Neuronal stem cell (in vitro differentiated cells): ENCODE measurements at regions not wholly inside any gene's neighbourhood (a gene's known extent, or its start where the extent isn't known, plus 50 kb on each side); places are given as distances from the start of the nearest gene placed in this dataset.

ENCODE experiments used
- DNase-seq: peaks from one replicate; pipeline ENCODE4 v3.0.0-alpha.2; 2013; ENCODE audit warnings: low spot score
- H2AFZ ChIP-seq: one replicate; pipeline ENCODE4 v1.6.1; 2013; ENCODE audit warnings: mild to moderate bottlenecking, low read length, inconsistent platforms
- H2AK5ac ChIP-seq: 2 replicates; pipeline ENCODE4 v1.6.1; 2013; ENCODE audit warnings: low read depth, mild to moderate bottlenecking, inconsistent platforms, low read length, moderate library complexity, mixed read lengths
- H2BK120ac ChIP-seq: 2 replicates; pipeline ENCODE4 v1.6.1; 2013; ENCODE audit warnings: low read depth, mild to moderate bottlenecking, inconsistent platforms, low read length, moderate library complexity, mixed read lengths
- H2BK12ac ChIP-seq: one replicate; pipeline ENCODE4 v1.6.1; 2013; ENCODE audit warnings: low read length, inconsistent platforms
- H2BK15ac ChIP-seq: 2 replicates; pipeline ENCODE4 v1.6.1; 2013; ENCODE audit warnings: mild to moderate bottlenecking, low read length, inconsistent platforms, mixed read lengths
- H2BK5ac ChIP-seq: one replicate; pipeline ENCODE4 v1.6.1; 2013; ENCODE audit warnings: inconsistent platforms, mild to moderate bottlenecking, low read length, moderate library complexity
- H3K14ac ChIP-seq: one replicate; pipeline ENCODE4 v1.6.1; 2013; ENCODE audit warnings: low read length, inconsistent platforms
- H3K18ac ChIP-seq: 2 replicates; pipeline ENCODE4 v1.6.1; 2013; ENCODE audit warnings: low read length, inconsistent platforms
- H3K23ac ChIP-seq: 2 replicates; pipeline ENCODE4 v1.6.1; 2013; ENCODE audit warnings: low read depth, mild to moderate bottlenecking, mixed read lengths, low read length, inconsistent platforms; ENCODE audit not compliant: poor library complexity
- H3K27ac ChIP-seq: replicated peaks from 3 replicates; pipeline ENCODE4 v1.5.1; 2013; ENCODE audit warnings: low read length, inconsistent platforms
- H3K27me3 ChIP-seq, 3 experiments: 2 replicates each; pipeline ENCODE4 v1.6.1; 2013; ENCODE audit warnings: low read length in 3 of 3, mild to moderate bottlenecking in 2 of 3, inconsistent platforms in 1 of 3, low read depth in 1 of 3, mixed read lengths in 1 of 3, moderate library complexity in 1 of 3; ENCODE audit not compliant: control insufficient read depth in 3 of 3, insufficient read depth in 3 of 3
- H3K36me3 ChIP-seq, 2 donors: replicated peaks in 1 of 2; 2 replicates each; pipeline ENCODE4 v1.6.1; 2013; ENCODE audit warnings: low read length in 2 of 2; ENCODE audit not compliant: control insufficient read depth in 2 of 2, insufficient read depth in 2 of 2
- H3K4ac ChIP-seq: 2 replicates; pipeline ENCODE4 v1.6.1; 2013; ENCODE audit warnings: inconsistent platforms, mild to moderate bottlenecking, low read length, moderate library complexity
- H3K4me1 ChIP-seq, 2 donors: 1 replicate in 1 of 2; 2 replicates in 1 of 2; pipeline ENCODE4 v1.6.1; 2013; ENCODE audit warnings: low read length in 2 of 2, low read depth in 1 of 2; ENCODE audit not compliant: control insufficient read depth in 2 of 2, insufficient read depth in 1 of 2
- H3K4me2 ChIP-seq: one replicate; pipeline ENCODE4 v1.6.1; 2013; ENCODE audit warnings: mild to moderate bottlenecking, low read length, inconsistent platforms; ENCODE audit not compliant: insufficient read depth, poor library complexity, severe bottlenecking
- H3K4me3 ChIP-seq, 2 donors: 2 replicates each; pipeline ENCODE4 v1.5.1; 2013; ENCODE audit warnings: low read length in 2 of 2, mild to moderate bottlenecking in 2 of 2, inconsistent platforms in 1 of 2, moderate library complexity in 1 of 2
- H3K79me1 ChIP-seq: one replicate; pipeline ENCODE4 v1.6.1; 2013; ENCODE audit warnings: low read depth, mild to moderate bottlenecking, inconsistent platforms, low read length, moderate library complexity
- H3K9ac ChIP-seq: one replicate; pipeline ENCODE4 v1.6.1; 2013; ENCODE audit warnings: mild to moderate bottlenecking, low read depth, low read length, inconsistent platforms; ENCODE audit not compliant: poor library complexity
- H3K9me3 ChIP-seq, 2 donors: replicated peaks in 1 of 2; 2 replicates each; pipeline versions ENCODE3 to v1.6.1; 2013; ENCODE audit warnings: low read length in 2 of 2, mild to moderate bottlenecking in 2 of 2, inconsistent platforms in 1 of 2, low read depth in 1 of 2, mixed read lengths in 1 of 2, moderate library complexity in 1 of 2; ENCODE audit not compliant: control insufficient read depth in 2 of 2, insufficient read depth in 1 of 2
- H4K8ac ChIP-seq: one replicate; pipeline ENCODE4 v1.6.1; 2013; ENCODE audit warnings: low read depth, mild to moderate bottlenecking, inconsistent platforms, low read length, moderate library complexity
- H4K91ac ChIP-seq: one replicate; pipeline ENCODE4 v1.6.1; 2013; ENCODE audit warnings: low read length, low read depth, mild to moderate bottlenecking, inconsistent platforms; ENCODE audit not compliant: poor library complexity
- WGBS, 2 donors: extraction: QIAGEN DNeasy Blood & Tissue Kit; methylation state at CpG; one replicate each; pipeline ENCODE4 v1.1.7; 2013; ENCODE audit warnings: missing lambda C conversion rate in 2 of 2, mixed read lengths in 1 of 2; ENCODE audit not compliant: insufficient read length in 2 of 2, insufficient replicate concordance in 1 of 2; ENCODE audit errors: extremely low coverage in 2 of 2; 5-methylcytosine and 5-hydroxymethylcytosine counted together

DNA sequence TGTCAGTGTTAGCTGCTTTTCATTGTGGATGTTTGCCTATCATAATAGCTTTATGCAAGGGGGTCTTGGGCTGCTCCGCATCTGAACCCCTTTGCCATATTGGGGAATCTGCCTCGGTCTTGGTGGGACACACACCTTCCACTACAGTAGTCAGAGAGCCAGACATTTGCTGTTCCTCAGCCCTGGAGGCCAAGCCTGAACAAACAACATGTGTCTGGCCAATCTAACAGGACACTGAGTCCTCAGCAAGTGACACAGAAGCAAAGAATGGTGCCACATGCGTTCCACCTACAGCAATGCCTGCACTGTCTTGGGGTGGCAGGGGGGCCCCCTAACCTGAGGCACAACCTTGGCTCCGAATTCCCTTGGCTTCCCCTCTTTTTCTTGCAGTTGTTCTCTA lies 243.9 kb downstream of the LY86 start:
- no peaks in the 10 kb centered on the region for H3K9me3 ChIP-seq
- no peak overlapping the region for H3K27ac ChIP-seq
- no peak for DNase-seq
- no peak overlapping the region for H4K8ac ChIP-seq
- H2BK15ac ChIP-seq, result peak overlapping the region; percentile 12
- no peak overlapping the region for H3K18ac ChIP-seq
- no peaks in the 10 kb centered on the region for H3K79me1 ChIP-seq
- H2BK5ac ChIP-seq, result no peak overlapping the region
- no peak overlapping the region for H3K23ac ChIP-seq
- no peak overlapping the region for H2BK12ac ChIP-seq
- H3K27me3 ChIP-seq, result peaks cover 0 to 5% (median 0%) of the 10 kb centered on the region in 3 experiments
- no peak overlapping the region for H3K4ac ChIP-seq
- no peak overlapping the region for H2AFZ ChIP-seq
- no CpG with 5 or more reads among the region's 4 CpGs for WGBS, 2 donors
- no peaks in the 10 kb centered on the region for H3K36me3 ChIP-seq
- no peak overlapping the region for H4K91ac ChIP-seq
- H3K4me2 ChIP-seq, result no peak overlapping the region
- no peak overlapping the region for H3K14ac ChIP-seq
- no peak overlapping the region for H2AK5ac ChIP-seq
- H2BK120ac ChIP-seq, result no peak overlapping the region
- no peaks in the 10 kb centered on the region for H3K4me1 ChIP-seq
- H3K9ac ChIP-seq, result no peak overlapping the region
- no peak overlapping the region for H3K4me3 ChIP-seq

DNA sequence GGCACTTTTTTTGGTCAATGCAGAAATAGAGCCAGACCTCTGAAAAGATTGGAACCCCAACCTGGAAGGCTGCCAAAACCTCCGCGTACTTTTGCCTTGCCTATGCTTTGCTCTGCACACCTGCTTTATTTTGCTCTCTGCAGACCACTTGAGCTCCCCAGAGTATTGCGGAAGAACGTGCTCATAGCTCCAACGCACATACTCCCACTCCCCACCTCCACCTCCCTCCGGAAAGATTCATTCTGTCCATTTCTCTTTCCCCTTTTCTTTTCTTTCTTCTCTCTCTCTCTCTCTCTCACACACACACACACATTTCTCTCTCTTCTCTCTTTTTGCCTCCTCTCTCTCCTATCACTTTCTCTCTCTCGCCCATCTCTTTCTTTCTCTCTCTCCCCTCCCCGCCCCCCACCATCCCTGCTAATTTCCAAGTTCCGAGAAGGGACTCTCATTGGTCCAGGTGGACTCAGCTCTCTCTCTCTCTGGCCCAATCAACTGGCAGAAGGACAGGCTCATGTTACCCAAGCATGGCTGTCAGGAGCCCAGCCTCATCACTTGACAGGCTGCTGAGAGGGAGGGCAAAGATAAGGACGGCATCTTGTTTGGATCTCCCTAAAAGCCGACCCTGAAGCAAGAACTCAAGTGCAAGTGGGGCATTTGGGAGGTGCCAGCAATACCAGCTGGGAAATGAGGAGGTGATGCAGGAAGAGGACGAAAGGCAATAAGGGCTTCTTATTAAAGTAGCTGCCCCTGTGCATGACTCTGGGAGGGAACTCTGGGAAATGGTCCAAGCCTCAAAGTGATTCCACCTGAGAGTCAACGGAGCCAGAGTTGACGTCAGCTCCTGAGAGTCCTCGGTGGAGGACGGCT lies 246.1 kb downstream of the LY86 start:
- Histone ChIP-seq H2BK15ac (no peak overlapping the region), H3K23ac (no peak overlapping the region), H2AK5ac (no peak overlapping the region), H2BK12ac (no peak overlapping the region), H2AFZ (no peak overlapping the region), H3K14ac (no peak overlapping the region), H2BK5ac (no peak overlapping the region), H3K36me3 (no peaks in the 10 kb centered on the region), H4K91ac (no peak overlapping the region), H3K4me3 (no peak overlapping the region), H3K4me1 (no peaks in the 10 kb centered on the region), H3K27me3 (peaks cover 0 to 8% (median 0%) of the 10 kb centered on the region in 3 experiments), H4K8ac (no peak overlapping the region), H3K18ac (no peak overlapping the region), H3K9me3 (no peaks in the 10 kb centered on the region), H3K4ac (no peak overlapping the region), H3K4me2 (no peak overlapping the region), H2BK120ac (no peak overlapping the region), H3K27ac (no peak overlapping the region), H3K9ac (no peak overlapping the region), H3K79me1 (no peaks in the 10 kb centered on the region)
- no peak for DNase-seq
- WGBS, 2 donors, result 100% methylated on average over 1 of the region's 16 CpGs

DNA sequence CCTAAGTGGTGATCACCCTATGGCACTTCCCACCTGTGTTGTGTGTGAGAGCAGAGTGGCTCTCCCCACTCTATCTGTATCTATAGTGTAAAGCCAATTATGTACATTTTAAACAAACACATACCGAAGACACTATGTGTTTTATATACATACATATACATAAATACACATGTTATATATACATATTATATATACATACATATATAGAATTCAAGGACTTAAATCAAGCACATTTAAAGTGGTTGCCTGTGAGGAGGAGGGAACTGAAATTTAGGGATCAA lies 246.6 kb downstream of the LY86 start:
- H3K4me1 ChIP-seq, result no peaks in the 10 kb centered on the region
- H3K18ac ChIP-seq, result no peak overlapping the region
- H3K4ac ChIP-seq, result no peak overlapping the region
- no peak overlapping the region for H3K4me3 ChIP-seq
- H3K36me3 ChIP-seq, result no peaks in the 10 kb centered on the region
- peaks cover 0 to 8% (median 0%) of the 10 kb centered on the region in 3 experiments for H3K27me3 ChIP-seq
- H3K9ac ChIP-seq, result no peak overlapping the region
- H3K9me3 ChIP-seq, result no peaks in the 10 kb centered on the region
- no peak overlapping the region for H3K4me2 ChIP-seq
- H2BK12ac ChIP-seq, result no peak overlapping the region
- H2AFZ ChIP-seq, result no peak overlapping the region
- H2AK5ac ChIP-seq, result no peak overlapping the region
- H4K91ac ChIP-seq, result no peak overlapping the region
- H3K14ac ChIP-seq, result no peak overlapping the region
- WGBS, 2 donors, result no CpG with 5 or more reads among the region's 1 CpG
- no peak overlapping the region for H4K8ac ChIP-seq
- H2BK120ac ChIP-seq, result no peak overlapping the region
- no peaks in the 10 kb centered on the region for H3K79me1 ChIP-seq
- no peak for DNase-seq
- H3K23ac ChIP-seq, result no peak overlapping the region
- no peak overlapping the region for H3K27ac ChIP-seq
- no peak overlapping the region for H2BK15ac ChIP-seq
- H2BK5ac ChIP-seq, result no peak overlapping the region

DNA sequence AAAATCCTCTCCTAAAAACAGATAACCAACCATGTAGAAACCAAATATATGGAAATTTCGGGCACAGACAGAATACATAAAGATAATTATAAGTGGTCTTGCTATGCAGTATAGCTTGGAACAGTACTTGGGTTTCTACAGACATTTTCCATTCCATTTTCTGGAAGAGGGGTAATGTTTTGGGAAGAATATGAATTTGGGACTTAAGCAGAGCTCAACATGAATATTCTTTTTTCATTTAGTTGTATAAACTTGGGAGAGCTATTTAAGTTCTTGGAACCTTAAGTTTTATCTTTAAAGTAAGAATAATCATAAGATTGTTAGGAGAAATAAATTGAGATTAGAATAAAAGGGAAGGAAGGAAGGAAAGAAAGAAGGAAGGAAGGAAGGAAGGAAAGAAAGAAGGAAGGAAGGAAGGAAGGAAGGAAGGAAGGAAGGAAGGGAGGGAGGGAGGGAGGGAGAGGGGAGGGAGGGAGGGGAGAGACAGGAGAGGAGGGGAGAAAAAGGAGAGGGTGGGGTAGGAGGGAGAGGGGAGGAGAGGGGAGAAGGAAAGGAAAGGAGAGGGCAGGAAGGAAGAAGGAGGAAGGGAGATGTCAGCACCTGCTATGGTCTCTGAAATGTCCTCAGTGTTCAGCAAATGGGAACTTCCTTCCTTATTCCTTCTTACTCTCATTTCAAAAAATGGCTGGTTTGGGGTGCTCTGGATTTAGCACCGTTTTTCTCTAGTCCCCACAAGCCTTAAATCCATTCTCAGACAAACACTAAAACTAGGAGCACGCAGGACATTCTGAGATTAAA lies 248.3 kb downstream of the LY86 start:
- no peak overlapping the region for H3K14ac ChIP-seq
- H3K18ac ChIP-seq, result no peak overlapping the region
- no peak overlapping the region for H3K27ac ChIP-seq
- H3K9ac ChIP-seq, result no peak overlapping the region
- H2BK15ac ChIP-seq, result no peak overlapping the region
- H3K23ac ChIP-seq, result no peak overlapping the region
- H2BK12ac ChIP-seq, result no peak overlapping the region
- no peak overlapping the region for H3K4ac ChIP-seq
- no peak overlapping the region for H2BK120ac ChIP-seq
- H3K27me3 ChIP-seq, result peaks cover 0 to 8% (median 0%) of the 10 kb centered on the region in 3 experiments
- H3K36me3 ChIP-seq, result no peaks in the 10 kb centered on the region
- H4K8ac ChIP-seq, result no peak overlapping the region
- H4K91ac ChIP-seq, result no peak overlapping the region
- H2AFZ ChIP-seq, result no peak overlapping the region
- no CpG with 5 or more reads among the region's 3 CpGs for WGBS, 2 donors
- no peak overlapping the region for H2BK5ac ChIP-seq
- DNase-seq, result no peak
- H2AK5ac ChIP-seq, result no peak overlapping the region
- H3K79me1 ChIP-seq, result no peaks in the 10 kb centered on the region
- H3K4me1 ChIP-seq, result no peaks in the 10 kb centered on the region
- H3K9me3 ChIP-seq, result no peaks in the 10 kb centered on the region
- no peak overlapping the region for H3K4me2 ChIP-seq
- no peak overlapping the region for H3K4me3 ChIP-seq
